ENCODE measurements at regions not wholly inside any gene's neighbourhood (a gene's known extent, or its start where the extent isn't known, plus 50 kb on each side); places are given as distances from the start of the nearest gene placed in this dataset.

DNA sequence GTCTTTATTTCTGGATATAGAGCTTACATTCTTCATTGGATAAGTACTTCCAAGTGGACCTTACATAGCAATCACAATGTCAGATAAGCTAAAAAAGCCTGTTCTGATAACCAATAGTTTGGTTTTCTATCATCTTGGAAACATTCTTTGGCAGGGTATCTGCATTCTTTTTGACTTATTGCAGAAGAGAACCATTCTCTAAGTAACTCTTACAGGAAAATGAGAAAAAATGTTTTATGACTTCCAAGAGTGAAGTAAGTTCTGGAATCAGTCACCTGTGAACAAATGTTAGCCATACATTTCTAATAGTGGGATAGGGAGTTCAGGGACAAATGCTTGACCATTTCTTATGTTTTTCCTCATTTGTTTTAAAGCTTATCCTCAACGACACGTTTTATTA lies 564.0 kb downstream of the CD109 start:
- no peak for TF ChIP-seq NANOG (IDR thresholded peaks at IDR 0.05; ENCODE audit: borderline replicate concordance)
- no peak for TF ChIP-seq ZNF331 (CRISPR knock-in tag; IDR thresholded peaks at IDR 0.05; ENCODE audit: low read depth)
- no peak for TF ChIP-seq CREB1 (CRISPR knock-in tag; IDR thresholded peaks at IDR 0.05; ENCODE audit: low read depth)
- TF ChIP-seq, protein P1, sequence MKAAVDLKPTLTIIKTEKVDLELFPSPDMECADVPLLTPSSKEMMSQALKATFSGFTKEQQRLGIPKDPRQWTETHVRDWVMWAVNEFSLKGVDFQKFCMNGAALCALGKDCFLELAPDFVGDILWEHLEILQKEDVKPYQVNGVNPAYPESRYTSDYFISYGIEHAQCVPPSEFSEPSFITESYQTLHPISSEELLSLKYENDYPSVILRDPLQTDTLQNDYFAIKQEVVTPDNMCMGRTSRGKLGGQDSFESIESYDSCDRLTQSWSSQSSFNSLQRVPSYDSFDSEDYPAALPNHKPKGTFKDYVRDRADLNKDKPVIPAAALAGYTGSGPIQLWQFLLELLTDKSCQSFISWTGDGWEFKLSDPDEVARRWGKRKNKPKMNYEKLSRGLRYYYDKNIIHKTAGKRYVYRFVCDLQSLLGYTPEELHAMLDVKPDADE (IDR thresholded peaks at IDR 0.05), result no peak
- TF ChIP-seq EZH2 (IDR thresholded peaks at IDR 0.05; ENCODE audit: low read depth, unreplicated experiment), result no peak
- TF ChIP-seq EZH2phosphoT487 (IDR thresholded peaks at IDR 0.05; ENCODE audit: unreplicated experiment), result no peak
- TF ChIP-seq, protein P2, sequence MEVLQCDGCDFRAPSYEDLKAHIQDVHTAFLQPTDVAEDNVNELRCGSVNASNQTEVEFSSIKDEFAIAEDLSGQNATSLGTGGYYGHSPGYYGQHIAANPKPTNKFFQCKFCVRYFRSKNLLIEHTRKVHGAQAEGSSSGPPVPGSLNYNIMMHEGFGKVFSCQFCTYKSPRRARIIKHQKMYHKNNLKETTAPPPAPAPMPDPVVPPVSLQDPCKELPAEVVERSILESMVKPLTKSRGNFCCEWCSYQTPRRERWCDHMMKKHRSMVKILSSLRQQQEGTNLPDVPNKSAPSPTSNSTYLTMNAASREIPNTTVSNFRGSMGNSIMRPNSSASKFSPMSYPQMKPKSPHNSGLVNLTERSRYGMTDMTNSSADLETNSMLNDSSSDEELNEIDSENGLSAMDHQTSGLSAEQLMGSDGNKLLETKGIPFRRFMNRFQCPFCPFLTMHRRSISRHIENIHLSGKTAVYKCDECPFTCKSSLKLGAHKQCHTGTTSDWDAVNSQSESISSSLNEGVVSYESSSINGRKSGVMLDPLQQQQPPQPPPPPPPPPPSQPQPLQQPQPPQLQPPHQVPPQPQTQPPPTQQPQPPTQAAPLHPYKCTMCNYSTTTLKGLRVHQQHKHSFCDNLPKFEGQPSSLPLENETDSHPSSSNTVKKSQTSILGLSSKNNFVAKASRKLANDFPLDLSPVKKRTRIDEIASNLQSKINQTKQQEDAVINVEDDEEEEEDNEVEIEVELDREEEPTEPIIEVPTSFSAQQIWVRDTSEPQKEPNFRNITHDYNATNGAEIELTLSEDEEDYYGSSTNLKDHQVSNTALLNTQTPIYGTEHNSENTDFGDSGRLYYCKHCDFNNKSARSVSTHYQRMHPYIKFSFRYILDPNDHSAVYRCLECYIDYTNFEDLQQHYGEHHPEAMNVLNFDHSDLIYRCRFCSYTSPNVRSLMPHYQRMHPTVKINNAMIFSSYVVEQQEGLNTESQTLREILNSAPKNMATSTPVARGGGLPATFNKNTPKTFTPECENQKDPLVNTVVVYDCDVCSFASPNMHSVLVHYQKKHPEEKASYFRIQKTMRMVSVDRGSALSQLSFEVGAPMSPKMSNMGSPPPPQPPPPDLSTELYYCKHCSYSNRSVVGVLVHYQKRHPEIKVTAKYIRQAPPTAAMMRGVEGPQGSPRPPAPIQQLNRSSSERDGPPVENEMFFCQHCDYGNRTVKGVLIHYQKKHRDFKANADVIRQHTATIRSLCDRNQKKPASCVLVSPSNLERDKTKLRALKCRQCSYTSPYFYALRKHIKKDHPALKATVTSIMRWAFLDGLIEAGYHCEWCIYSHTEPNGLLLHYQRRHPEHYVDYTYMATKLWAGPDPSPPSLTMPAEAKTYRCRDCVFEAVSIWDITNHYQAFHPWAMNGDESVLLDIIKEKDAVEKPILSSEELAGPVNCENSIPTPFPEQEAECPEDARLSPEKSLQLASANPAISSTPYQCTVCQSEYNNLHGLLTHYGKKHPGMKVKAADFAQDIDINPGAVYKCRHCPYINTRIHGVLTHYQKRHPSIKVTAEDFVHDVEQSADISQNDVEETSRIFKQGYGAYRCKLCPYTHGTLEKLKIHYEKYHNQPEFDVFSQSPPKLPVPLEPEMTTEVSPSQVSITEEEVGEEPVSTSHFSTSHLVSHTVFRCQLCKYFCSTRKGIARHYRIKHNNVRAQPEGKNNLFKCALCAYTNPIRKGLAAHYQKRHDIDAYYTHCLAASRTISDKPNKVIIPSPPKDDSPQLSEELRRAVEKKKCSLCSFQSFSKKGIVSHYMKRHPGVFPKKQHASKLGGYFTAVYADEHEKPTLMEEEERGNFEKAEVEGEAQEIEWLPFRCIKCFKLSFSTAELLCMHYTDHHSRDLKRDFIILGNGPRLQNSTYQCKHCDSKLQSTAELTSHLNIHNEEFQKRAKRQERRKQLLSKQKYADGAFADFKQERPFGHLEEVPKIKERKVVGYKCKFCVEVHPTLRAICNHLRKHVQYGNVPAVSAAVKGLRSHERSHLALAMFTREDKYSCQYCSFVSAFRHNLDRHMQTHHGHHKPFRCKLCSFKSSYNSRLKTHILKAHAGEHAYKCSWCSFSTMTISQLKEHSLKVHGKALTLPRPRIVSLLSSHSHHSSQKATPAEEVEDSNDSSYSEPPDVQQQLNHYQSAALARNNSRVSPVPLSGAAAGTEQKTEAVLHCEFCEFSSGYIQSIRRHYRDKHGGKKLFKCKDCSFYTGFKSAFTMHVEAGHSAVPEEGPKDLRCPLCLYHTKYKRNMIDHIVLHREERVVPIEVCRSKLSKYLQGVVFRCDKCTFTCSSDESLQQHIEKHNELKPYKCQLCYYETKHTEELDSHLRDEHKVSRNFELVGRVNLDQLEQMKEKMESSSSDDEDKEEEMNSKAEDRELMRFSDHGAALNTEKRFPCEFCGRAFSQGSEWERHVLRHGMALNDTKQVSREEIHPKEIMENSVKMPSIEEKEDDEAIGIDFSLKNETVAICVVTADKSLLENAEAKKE (CRISPR knock-in tag; IDR thresholded peaks at IDR 0.05), result no peak
- TF ChIP-seq, protein P3, sequence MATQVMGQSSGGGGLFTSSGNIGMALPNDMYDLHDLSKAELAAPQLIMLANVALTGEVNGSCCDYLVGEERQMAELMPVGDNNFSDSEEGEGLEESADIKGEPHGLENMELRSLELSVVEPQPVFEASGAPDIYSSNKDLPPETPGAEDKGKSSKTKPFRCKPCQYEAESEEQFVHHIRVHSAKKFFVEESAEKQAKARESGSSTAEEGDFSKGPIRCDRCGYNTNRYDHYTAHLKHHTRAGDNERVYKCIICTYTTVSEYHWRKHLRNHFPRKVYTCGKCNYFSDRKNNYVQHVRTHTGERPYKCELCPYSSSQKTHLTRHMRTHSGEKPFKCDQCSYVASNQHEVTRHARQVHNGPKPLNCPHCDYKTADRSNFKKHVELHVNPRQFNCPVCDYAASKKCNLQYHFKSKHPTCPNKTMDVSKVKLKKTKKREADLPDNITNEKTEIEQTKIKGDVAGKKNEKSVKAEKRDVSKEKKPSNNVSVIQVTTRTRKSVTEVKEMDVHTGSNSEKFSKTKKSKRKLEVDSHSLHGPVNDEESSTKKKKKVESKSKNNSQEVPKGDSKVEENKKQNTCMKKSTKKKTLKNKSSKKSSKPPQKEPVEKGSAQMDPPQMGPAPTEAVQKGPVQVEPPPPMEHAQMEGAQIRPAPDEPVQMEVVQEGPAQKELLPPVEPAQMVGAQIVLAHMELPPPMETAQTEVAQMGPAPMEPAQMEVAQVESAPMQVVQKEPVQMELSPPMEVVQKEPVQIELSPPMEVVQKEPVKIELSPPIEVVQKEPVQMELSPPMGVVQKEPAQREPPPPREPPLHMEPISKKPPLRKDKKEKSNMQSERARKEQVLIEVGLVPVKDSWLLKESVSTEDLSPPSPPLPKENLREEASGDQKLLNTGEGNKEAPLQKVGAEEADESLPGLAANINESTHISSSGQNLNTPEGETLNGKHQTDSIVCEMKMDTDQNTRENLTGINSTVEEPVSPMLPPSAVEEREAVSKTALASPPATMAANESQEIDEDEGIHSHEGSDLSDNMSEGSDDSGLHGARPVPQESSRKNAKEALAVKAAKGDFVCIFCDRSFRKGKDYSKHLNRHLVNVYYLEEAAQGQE (IDR thresholded peaks at IDR 0.05; ENCODE audit: unreplicated experiment), result no peak
- no peak for TF ChIP-seq STAT1 (IDR thresholded peaks at IDR 0.05; ENCODE audit: unreplicated experiment)
- TF ChIP-seq, protein P4, sequence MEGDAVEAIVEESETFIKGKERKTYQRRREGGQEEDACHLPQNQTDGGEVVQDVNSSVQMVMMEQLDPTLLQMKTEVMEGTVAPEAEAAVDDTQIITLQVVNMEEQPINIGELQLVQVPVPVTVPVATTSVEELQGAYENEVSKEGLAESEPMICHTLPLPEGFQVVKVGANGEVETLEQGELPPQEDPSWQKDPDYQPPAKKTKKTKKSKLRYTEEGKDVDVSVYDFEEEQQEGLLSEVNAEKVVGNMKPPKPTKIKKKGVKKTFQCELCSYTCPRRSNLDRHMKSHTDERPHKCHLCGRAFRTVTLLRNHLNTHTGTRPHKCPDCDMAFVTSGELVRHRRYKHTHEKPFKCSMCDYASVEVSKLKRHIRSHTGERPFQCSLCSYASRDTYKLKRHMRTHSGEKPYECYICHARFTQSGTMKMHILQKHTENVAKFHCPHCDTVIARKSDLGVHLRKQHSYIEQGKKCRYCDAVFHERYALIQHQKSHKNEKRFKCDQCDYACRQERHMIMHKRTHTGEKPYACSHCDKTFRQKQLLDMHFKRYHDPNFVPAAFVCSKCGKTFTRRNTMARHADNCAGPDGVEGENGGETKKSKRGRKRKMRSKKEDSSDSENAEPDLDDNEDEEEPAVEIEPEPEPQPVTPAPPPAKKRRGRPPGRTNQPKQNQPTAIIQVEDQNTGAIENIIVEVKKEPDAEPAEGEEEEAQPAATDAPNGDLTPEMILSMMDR (conservative IDR thresholded peaks at IDR 0.05; ENCODE audit: low read depth in 2 of 2), result no peak
- TF ChIP-seq JUNB (IDR thresholded peaks at IDR 0.05; ENCODE audit: unreplicated experiment), result no peak
- Histone ChIP-seq H3K4me2 (no peak overlapping the region), H3K27me3 (ENCODE audit: insufficient read depth) (no peaks in the 10 kb centered on the region), H3K4me3 (no peak overlapping the region), H3K79me2 (replicated peaks; ENCODE audit: insufficient read depth) (no peaks in the 10 kb centered on the region), H3K36me3 (ENCODE audit: insufficient read depth) (no peaks in the 10 kb centered on the region), H3K27ac (ENCODE audit: low read depth) (no peak overlapping the region), H4K20me1 (replicated peaks; ENCODE audit: insufficient read depth) (no peaks in the 10 kb centered on the region), H3F3A (replicated peaks; ENCODE audit: low read depth) (no peaks in the 10 kb centered on the region), H3K4me1 (ENCODE audit: insufficient read depth) (no peaks in the 10 kb centered on the region), H2AFZ (no peak overlapping the region), H3K9me2 (ENCODE audit: insufficient read depth) (no peaks in the 10 kb centered on the region)
- Mint-ChIP-seq H3K9me3 (peaks cover 12% of the 10 kb centered on the region), H3K4me3 (no peak overlapping the region), H3K27me3 (ENCODE audit: insufficient read depth, low read depth, poor library complexity) (peaks cover 2% of the 10 kb centered on the region), H3K27ac (no peak overlapping the region), H3K36me3 (ENCODE audit: low read depth) (peaks cover 13% of the 10 kb centered on the region), H3K4me1 (no peaks in the 10 kb centered on the region)
- DNase-seq (ENCODE audit: low spot score), result no peak
- no peak for ATAC-seq

Measured in GM23338 (cell line).